ENCODE measurements at regions not wholly inside any gene's neighbourhood (a gene's known extent, or its start where the extent isn't known, plus 50 kb on each side); places are given as distances from the start of the nearest gene placed in this dataset.

DNA sequence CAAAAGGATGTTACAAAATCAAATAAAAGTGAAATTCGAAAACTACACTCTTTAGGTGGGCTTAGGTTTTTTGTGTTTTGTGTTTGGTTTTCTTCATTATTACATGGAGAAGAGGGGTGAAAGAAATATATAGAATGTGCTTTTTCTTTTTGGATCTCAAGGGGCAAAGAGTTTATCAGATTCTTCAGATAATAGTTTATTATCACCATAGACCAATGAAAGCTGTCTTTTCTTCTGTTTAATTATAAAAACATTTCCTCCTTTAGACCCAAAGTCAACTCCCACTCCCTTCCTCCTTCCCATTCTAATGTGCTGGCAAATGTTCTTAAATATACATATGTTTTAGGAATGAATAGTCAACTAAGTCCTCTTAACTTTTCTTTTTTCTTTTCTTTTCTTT, 167.6 kb downstream of the AKR1D1 start:
- no peak overlapping the region for H3K4me3 ChIP-seq (ENCODE audit: low read depth, low read length)
- no peak for DNase-seq (ENCODE audit: low read depth)
- TF ChIP-seq, protein P1, sequence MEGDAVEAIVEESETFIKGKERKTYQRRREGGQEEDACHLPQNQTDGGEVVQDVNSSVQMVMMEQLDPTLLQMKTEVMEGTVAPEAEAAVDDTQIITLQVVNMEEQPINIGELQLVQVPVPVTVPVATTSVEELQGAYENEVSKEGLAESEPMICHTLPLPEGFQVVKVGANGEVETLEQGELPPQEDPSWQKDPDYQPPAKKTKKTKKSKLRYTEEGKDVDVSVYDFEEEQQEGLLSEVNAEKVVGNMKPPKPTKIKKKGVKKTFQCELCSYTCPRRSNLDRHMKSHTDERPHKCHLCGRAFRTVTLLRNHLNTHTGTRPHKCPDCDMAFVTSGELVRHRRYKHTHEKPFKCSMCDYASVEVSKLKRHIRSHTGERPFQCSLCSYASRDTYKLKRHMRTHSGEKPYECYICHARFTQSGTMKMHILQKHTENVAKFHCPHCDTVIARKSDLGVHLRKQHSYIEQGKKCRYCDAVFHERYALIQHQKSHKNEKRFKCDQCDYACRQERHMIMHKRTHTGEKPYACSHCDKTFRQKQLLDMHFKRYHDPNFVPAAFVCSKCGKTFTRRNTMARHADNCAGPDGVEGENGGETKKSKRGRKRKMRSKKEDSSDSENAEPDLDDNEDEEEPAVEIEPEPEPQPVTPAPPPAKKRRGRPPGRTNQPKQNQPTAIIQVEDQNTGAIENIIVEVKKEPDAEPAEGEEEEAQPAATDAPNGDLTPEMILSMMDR (IDR thresholded peaks at IDR 0.05; ENCODE audit: insufficient read depth, low read length) = no peak

DNA sequence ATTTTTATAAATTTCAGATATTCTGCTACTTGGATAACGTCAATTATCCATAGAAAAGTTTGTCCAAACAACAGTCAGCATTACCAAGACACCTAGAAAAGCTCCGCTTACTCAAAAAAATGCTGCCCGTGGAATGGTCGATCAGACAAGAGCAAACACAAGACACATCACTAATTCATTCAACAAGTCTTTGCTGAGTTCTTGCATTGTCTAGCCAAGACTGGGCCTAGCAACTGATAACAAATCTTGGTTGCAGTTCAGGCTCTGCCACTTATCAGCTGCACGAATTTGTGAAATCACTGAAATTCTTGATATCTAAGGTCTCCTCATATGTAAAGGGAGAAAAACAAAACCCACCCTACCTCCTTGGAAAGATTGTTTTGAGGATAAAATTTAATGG, 168.3 kb downstream of the AKR1D1 start:
- TF ChIP-seq, protein P1 (IDR thresholded peaks at IDR 0.05; ENCODE audit: insufficient read depth, low read length) = no peak
- H3K4me3 ChIP-seq (ENCODE audit: low read depth, low read length) = no peak overlapping the region
- no peak for DNase-seq (ENCODE audit: low read depth)

DNA sequence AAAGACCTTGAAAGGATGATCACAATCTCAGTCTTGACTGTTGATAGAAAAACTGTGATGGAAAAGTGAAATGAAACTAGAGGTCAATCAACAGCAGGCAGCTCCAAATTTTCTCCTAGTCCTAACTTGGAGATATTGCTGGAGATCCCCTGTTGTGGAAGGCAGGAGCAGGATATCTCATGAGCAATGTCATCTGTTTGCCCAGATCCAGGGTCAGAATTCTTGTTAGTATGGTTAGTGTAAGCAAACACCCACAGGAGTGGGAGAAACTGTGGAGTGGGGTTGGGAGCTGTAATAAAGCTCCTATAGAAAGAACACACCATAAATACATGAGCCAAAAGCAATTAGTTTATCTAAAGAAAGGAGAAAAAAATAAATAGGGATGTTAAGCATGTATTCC, 169.0 kb downstream of the AKR1D1 start:
- TF ChIP-seq, protein P1 (IDR thresholded peaks at IDR 0.05; ENCODE audit: insufficient read depth, low read length) = no peak
- H3K4me3 ChIP-seq (ENCODE audit: low read depth, low read length) = no peak overlapping the region
- no peak for DNase-seq (ENCODE audit: low read depth)

DNA sequence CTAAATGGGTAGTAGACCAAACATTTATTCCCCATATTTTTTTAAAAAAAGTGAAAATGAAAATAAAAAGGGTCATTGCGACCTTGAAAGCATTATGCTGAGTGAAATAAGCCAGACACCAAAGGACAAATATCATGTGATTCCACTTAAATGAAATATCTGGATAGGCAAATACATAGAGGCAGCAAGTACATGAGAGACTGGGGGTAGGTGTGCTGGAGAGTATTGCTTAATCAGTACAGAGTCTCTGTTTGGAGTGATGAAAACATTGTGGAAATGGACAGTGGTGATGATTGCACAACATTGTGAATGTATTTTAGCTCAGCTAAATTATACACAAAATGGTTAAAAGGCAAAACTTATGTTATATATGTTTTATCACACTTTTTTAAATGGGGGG, 169.4 kb downstream of the AKR1D1 start:
- TF ChIP-seq, protein P1 (IDR thresholded peaks at IDR 0.05; ENCODE audit: insufficient read depth, low read length) = no peak
- no peak for DNase-seq (ENCODE audit: low read depth)
- H3K4me3 ChIP-seq (ENCODE audit: low read depth, low read length) = no peak overlapping the region

DNA sequence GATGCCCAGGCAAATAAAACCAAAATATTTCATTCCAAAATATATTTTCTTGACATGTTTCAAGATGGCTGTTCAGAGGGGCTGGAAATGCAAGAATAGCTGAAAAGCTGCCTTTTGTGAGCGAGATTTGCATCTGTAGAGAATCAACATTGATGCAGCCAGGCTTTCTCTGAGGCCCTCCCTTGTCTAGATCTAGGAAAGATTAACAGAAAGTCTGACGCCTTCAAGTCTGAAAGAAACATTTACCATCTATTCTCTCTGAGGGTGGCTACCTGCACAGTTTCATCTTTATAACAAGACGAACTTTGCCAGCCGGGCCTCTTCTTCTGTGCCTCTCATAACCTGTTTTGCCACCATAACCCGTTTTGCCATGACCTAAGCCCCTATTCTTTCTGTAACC, 170.2 kb downstream of the AKR1D1 start:
- no peak overlapping the region for H3K4me3 ChIP-seq (ENCODE audit: low read depth, low read length)
- TF ChIP-seq, protein P1 (IDR thresholded peaks at IDR 0.05; ENCODE audit: insufficient read depth, low read length) = no peak

DNA sequence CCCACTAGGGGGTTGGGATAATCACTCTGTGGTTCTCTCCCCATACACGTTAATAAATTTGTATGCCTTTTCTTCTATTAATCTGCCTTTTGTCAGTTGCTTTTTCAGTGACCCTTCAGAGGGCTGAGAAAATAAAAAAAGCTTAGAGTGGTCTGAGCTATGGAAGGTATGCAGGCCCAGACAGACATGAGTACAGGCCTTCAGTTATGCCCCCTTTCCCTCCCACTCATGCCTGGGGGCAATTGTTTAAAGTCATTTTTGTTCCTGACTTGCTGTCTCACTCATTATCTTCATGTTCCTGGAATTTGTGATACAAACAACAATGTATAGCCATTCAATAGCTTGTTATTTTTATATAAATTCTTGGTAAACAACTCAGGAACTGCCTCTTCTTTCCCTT, 170.8 kb downstream of the AKR1D1 start:
- TF ChIP-seq, protein P1 (IDR thresholded peaks at IDR 0.05; ENCODE audit: insufficient read depth, low read length) = no peak
- DNase-seq (ENCODE audit: low read depth) = no peak
- no peak overlapping the region for H3K4me3 ChIP-seq (ENCODE audit: low read depth, low read length)

More for the DNA sequence above, 170.2 kb downstream of the AKR1D1 start:
- DNase-seq (ENCODE audit: low read depth) = no peak

DNA sequence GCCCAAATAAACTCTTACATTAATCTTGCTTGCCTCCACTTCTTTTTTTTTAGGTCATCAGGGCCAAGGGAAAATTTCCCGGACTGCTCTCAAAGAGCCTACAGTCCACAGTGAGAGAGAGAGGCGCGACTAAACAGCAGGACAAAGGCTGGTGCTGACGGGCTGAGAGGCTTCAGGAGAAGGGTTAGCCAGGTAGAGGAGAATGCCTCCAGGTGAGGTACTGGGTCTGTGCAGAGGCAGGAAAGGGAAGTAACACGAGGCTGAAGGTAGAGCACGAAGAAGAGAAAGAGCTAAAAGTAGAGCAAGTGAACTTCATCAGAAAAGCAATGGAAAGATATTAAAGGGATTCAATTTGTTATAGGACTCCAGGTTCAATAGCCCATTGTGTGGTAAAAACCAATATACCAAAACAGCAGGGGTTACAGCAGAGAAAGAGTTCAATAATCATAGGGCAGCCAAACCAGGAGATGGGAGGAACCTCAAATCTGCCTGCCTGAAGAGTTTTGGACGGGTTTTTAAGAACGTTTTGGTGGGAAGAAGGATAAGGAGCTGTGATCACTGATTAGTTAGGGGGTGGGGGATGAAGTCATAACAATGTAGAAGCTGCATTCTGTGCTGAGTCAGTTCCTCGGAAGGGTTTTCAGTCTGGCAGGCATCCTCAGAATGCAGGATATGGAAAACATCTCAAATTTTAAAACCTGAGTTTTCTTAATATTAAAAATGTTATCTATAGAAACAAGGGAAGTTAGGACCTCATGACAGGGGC, 171.5 kb downstream of the AKR1D1 start:
- TF ChIP-seq, protein P1 (IDR thresholded peaks at IDR 0.05; ENCODE audit: insufficient read depth, low read length) = no peak
- DNase-seq (ENCODE audit: low read depth) = peak; percentile 25
- no peak overlapping the region for H3K4me3 ChIP-seq (ENCODE audit: low read depth, low read length)
